Amygdala (tissue), 56 donors: ENCODE measurements at regions not wholly inside any gene's neighbourhood (a gene's known extent, or its start where the extent isn't known, plus 50 kb on each side); places are given as distances from the start of the nearest gene placed in this dataset.
"Not testable (repeated sequence)": the region's sequence is repeated elsewhere in the genome, so short reads cannot be mapped to it uniquely, and the experiment has no call there.

ENCODE experiments used
- DNase-seq, 56 donors: peaks; one replicate each; lab custom pipeline; 2025; lab: John Stamatoyannopoulos, UW

GRCh38 chr7:57060506-57060905, 71.7 kb downstream of the ZNF479 start:
- not testable (repeated sequence) for DNase-seq

- DNase-seq, result not testable (repeated sequence)
Measured at GRCh38 chr7:57016341-57016740, 115.9 kb downstream of the ZNF479 start.

- not testable (repeated sequence) for DNase-seq
Measured at GRCh38 chr7:57013707-57014106, 118.5 kb downstream of the ZNF479 start.

GRCh38 chr7:57012907-57013306, 119.3 kb downstream of the ZNF479 start:
- DNase-seq, result not testable (repeated sequence)

- DNase-seq, result not testable (repeated sequence)
Measured at GRCh38 chr7:57009230-57009629, 123.0 kb downstream of the ZNF479 start.

- not testable (repeated sequence) for DNase-seq
Measured at GRCh38 chr7:57005974-57006373, 126.3 kb downstream of the ZNF479 start.

GRCh38 chr7:57003821-57004220, 128.4 kb downstream of the ZNF479 start:
- DNase-seq, result not testable (repeated sequence)

GRCh38 chr7:57001926-57002325, 130.3 kb downstream of the ZNF479 start:
- DNase-seq, result not testable (repeated sequence)

GRCh38 chr7:56993779-56994178, 138.5 kb downstream of the ZNF479 start:
- DNase-seq, result not testable (repeated sequence)

- DNase-seq, result not testable (repeated sequence)
Measured at GRCh38 chr7:56957737-56958408, 174.4 kb downstream of the ZNF479 start.

GRCh38 chr7:56957086-56957485, 175.2 kb downstream of the ZNF479 start:
- DNase-seq, result not testable (repeated sequence)

- DNase-seq, result not testable (repeated sequence)
Measured at GRCh38 chr7:56948390-56949379, 183.6 kb downstream of the ZNF479 start.

- DNase-seq, result peak in 1 of 56 donors; percentile 12
Measured at GRCh38 chr7:56940050-56940449, 192.2 kb downstream of the ZNF479 start.

GRCh38 chr7:56923892-56924291, 208.3 kb downstream of the ZNF479 start:
- DNase-seq, result not testable (repeated sequence)

- not testable (repeated sequence) for DNase-seq
Measured at GRCh38 chr7:56910973-56911372, 221.3 kb downstream of the ZNF479 start.

- DNase-seq, result not testable (repeated sequence)
Measured at GRCh38 chr7:56889454-56889853, 242.8 kb downstream of the ZNF479 start.

GRCh38 chr7:56885132-56885531, 247.1 kb downstream of the ZNF479 start:
- not testable (repeated sequence) for DNase-seq

- not testable (repeated sequence) for DNase-seq
Measured at GRCh38 chr7:56882318-56882717, 249.9 kb downstream of the ZNF479 start.
